ENCODE measurements at regions not wholly inside any gene's neighbourhood (a gene's known extent, or its start where the extent isn't known, plus 50 kb on each side); places are given as distances from the start of the nearest gene placed in this dataset.

DNA sequence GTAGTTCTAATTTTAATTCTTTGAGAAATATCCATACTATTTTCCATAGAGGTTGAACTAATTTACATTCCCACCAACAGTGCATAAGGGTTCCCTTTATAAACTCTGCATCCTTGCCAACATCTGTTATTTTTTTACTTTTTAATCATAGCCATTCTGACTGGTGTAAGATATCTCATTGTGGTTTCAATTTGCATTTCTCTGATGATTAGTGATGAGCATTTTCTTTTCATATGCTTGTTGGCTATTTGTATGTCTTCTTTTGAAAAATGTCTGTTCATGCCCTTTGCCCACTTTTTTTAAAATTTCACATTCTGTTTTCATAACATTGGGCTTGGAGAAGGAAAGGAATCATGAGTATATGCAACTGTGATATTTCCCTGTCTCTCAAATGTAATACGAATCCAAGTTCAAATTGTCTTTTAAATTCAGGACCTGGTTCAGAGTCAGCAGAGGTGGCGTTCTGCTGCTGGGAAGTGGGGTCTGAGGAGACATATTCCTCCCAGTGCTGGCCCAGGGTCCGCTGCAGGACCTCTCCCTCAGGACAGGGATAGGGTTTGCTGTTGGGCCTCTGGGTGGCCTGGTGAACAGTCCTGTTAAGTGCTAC, 81.2 kb upstream of the ETV6 start:
- Histone ChIP-seq H3K27ac (ENCODE audit: low read length) (no peak overlapping the region), H3K27me3 (ENCODE audit: control insufficient read depth, insufficient read depth, low read length) (no peaks in the 10 kb centered on the region), H3K36me3 (ENCODE audit: control insufficient read depth, insufficient read depth, low read length) (no peaks in the 10 kb centered on the region), H3K4me1 (ENCODE audit: control insufficient read depth, insufficient read depth, low read length) (no peaks in the 10 kb centered on the region), H3K4me3 (ENCODE audit: low read length) (no peak overlapping the region), H3K9me3 (ENCODE audit: control insufficient read depth, insufficient read depth, low read length) (no peaks in the 10 kb centered on the region)
- no CpG with 5 or more reads among the region's 3 CpGs for WGBS (ENCODE audit: insufficient coverage, insufficient read length)
- no peak for DNase-seq (ENCODE audit: low read depth, low spot score)

DNA sequence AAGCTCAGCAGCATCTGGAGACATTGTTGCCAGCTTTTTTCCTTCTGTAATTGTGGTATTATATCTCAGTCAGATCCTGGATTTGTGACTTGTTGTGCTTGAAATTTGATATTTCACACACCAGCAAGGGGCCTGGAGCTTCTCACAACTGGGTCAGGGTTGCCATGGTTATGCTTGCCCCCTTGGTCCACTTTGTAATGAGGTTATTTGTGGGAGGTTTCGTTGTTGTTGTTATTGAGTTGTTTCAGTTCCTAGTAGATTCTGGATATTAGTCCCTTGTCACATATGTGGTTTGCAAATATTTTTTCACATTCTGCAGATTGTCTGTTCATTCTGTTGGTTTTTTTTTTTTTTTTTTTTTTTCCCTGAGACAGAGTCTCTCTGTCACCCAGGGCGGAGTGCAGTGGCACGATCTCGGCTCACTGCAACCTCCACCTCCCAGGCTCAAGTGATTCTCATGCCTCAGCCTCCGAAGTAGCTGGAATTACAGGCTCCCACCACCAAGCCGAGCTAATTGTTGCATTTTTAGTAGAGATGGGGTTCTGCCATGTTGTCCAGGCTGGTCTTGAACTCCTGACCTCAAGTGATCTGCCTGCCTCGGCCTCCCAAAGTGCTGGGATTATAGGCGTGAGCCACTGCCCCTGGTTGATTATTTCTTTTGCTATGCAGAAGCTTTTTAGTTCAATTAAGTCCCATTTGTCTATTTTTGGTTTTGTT, 80.6 kb upstream of the ETV6 start:
- Histone ChIP-seq H3K9me3 (ENCODE audit: control insufficient read depth, insufficient read depth, low read length) (no peaks in the 10 kb centered on the region), H3K36me3 (ENCODE audit: control insufficient read depth, insufficient read depth, low read length) (no peaks in the 10 kb centered on the region), H3K27ac (ENCODE audit: low read length) (no peak overlapping the region), H3K27me3 (ENCODE audit: control insufficient read depth, insufficient read depth, low read length) (no peaks in the 10 kb centered on the region), H3K4me3 (ENCODE audit: low read length) (no peak overlapping the region), H3K4me1 (ENCODE audit: control insufficient read depth, insufficient read depth, low read length) (no peaks in the 10 kb centered on the region)
- WGBS (ENCODE audit: insufficient coverage, insufficient read length), result no CpG with 5 or more reads among the region's 8 CpGs
- no peak for DNase-seq (ENCODE audit: low read depth, low spot score)

DNA sequence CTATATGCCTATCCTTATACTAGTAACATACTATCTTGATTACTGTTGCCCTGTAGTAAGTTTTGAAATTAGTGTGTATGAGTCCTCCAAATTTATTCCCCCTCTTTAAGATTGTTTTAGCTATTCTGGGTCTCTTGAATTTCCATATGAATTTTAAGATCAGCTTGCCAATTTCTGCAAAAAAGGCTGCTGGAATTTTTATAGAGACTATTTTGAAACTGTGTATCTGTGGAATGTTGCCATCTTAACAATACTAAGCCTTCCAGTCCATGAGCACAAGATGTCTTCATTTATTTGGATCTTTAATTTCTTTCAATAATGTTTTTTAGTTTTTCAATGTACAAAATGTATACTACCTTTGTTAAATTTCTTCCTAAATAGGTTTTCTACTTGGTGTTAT, 79.8 kb upstream of the ETV6 start:
- no peaks in the 10 kb centered on the region for H3K9me3 ChIP-seq (ENCODE audit: control insufficient read depth, insufficient read depth, low read length)
- no peaks in the 10 kb centered on the region for H3K36me3 ChIP-seq (ENCODE audit: control insufficient read depth, insufficient read depth, low read length)
- no peaks in the 10 kb centered on the region for H3K4me1 ChIP-seq (ENCODE audit: control insufficient read depth, insufficient read depth, low read length)
- H3K4me3 ChIP-seq (ENCODE audit: low read length), result no peak overlapping the region
- H3K27me3 ChIP-seq (ENCODE audit: control insufficient read depth, insufficient read depth, low read length), result no peaks in the 10 kb centered on the region
- H3K27ac ChIP-seq (ENCODE audit: low read length), result no peak overlapping the region
- no peak for DNase-seq (ENCODE audit: low read depth, low spot score)

DNA sequence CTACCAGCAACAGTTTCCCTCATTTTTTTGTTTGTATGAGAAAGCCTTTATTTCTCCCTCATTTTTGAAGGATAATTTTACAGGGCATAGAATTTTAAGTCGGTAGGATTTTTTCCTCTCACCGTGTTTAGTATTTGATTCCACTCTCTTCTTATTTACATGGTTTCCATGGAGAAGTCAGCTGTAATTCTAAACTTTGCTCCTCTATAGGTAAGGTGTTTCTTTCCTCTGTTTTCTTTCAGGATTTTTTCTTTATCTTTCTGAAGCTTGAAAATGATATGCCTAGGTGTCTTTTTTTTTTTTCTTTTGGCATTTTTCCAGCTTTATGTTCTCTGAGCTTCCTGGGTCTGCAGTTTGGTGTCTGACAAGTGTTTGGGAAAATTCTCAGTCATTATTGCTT, 75.6 kb upstream of the ETV6 start:
- Histone ChIP-seq H3K36me3 (ENCODE audit: control insufficient read depth, insufficient read depth, low read length) (no peaks in the 10 kb centered on the region), H3K4me1 (ENCODE audit: control insufficient read depth, insufficient read depth, low read length) (no peaks in the 10 kb centered on the region), H3K27me3 (ENCODE audit: control insufficient read depth, insufficient read depth, low read length) (no peaks in the 10 kb centered on the region), H3K27ac (ENCODE audit: low read length) (no peak overlapping the region), H3K4me3 (ENCODE audit: low read length) (no peak overlapping the region), H3K9me3 (ENCODE audit: control insufficient read depth, insufficient read depth, low read length) (no peaks in the 10 kb centered on the region)
- DNase-seq (ENCODE audit: low read depth, low spot score), result no peak
- no CpG with 5 or more reads among the region's 2 CpGs for WGBS (ENCODE audit: insufficient coverage, insufficient read length)

DNA sequence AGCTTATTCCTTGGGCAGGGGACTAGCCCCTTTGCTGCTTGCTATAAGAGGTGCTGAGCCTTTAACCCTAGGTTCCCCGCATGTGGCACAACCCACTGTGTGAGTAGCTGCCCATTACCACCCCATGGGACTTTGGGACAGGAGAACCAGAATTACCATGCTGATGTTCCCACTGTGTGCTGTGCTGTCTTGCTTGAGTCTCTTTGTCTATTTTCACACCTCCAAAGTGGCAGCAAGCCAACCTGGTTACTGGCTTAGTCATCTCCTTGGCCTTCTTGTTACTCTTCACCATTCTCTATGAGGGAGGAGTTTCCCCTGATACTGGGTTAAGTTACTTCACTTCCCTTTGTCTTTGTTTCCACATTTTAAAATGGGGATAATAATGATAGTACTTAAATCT, 73.4 kb upstream of the ETV6 start:
- Histone ChIP-seq H3K9me3 (ENCODE audit: control insufficient read depth, insufficient read depth, low read length) (no peaks in the 10 kb centered on the region), H3K27ac (ENCODE audit: low read length) (no peak overlapping the region), H3K27me3 (ENCODE audit: control insufficient read depth, insufficient read depth, low read length) (no peaks in the 10 kb centered on the region), H3K36me3 (ENCODE audit: control insufficient read depth, insufficient read depth, low read length) (no peaks in the 10 kb centered on the region), H3K4me3 (ENCODE audit: low read length) (no peak overlapping the region), H3K4me1 (ENCODE audit: control insufficient read depth, insufficient read depth, low read length) (no peaks in the 10 kb centered on the region)
- DNase-seq (ENCODE audit: low read depth, low spot score), result no peak
- WGBS (ENCODE audit: insufficient coverage, insufficient read length), result no CpG with 5 or more reads among the region's 1 CpG

DNA sequence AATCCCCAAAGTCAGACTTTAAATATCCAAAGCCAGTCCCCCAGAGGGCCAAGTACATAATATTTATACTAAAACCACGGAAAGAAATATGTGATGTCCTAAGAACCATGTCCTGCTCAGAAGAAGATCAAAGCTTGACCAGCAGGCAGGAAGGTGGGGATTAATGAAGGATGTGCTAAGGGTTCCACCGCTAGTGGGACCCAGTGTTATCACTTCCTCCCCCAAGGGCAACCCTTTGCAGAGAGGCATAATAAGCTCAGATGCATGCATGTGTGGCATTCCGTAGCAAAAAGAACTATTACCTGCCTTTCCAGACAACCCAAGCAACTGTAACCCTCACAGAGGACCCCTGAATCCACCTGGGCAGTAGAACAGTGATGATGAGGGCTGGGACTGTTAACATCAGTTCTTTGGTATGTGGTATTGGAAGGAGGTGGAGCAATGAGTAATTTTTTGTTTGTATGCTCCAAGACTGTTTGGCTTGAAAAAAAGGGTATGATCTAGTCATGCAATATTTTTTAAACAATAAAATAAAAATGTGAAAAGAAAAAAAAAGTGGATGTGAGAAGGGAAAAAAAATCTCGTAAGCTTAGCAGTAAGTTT, 71.7 kb upstream of the ETV6 start:
- no peak overlapping the region for H3K4me3 ChIP-seq (ENCODE audit: low read length)
- no peak overlapping the region for H3K27ac ChIP-seq (ENCODE audit: low read length)
- H3K36me3 ChIP-seq (ENCODE audit: control insufficient read depth, insufficient read depth, low read length), result no peaks in the 10 kb centered on the region
- no peaks in the 10 kb centered on the region for H3K9me3 ChIP-seq (ENCODE audit: control insufficient read depth, insufficient read depth, low read length)
- H3K4me1 ChIP-seq (ENCODE audit: control insufficient read depth, insufficient read depth, low read length), result no peaks in the 10 kb centered on the region
- no peaks in the 10 kb centered on the region for H3K27me3 ChIP-seq (ENCODE audit: control insufficient read depth, insufficient read depth, low read length)
- DNase-seq (ENCODE audit: low read depth, low spot score), result no peak
- whole genome bisulfite sequencing (ENCODE audit: insufficient coverage, insufficient read length), result no CpG with 5 or more reads among the region's 4 CpGs

DNA sequence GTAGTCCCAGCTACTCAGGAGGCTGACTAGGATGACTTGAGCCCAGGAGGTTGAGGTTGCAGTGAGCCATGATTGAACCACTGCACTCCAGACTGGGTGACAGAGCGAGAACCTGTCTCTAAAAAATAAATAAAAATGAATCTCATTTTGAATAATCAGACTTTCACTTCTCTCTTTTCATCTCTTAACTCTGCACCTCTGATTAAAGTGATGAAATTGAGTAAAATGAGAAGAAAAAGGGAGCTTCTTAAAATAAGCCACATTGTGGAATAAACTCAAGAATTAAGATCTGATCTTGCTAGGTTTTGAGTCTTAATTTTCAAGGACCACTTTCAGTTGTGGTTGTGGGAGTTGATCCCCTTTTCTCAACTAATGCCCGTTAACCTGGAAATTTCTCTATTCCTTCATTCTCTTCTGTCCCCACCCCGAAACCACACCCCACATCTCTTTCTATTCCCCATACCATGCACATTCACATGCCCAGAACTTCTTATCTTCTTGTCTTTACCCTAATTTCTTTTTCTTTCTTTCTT, 70.9 kb upstream of the ETV6 start:
- no peak for DNase-seq (ENCODE audit: low read depth, low spot score)
- Histone ChIP-seq H3K4me1 (ENCODE audit: control insufficient read depth, insufficient read depth, low read length) (no peaks in the 10 kb centered on the region), H3K36me3 (ENCODE audit: control insufficient read depth, insufficient read depth, low read length) (no peaks in the 10 kb centered on the region), H3K9me3 (ENCODE audit: control insufficient read depth, insufficient read depth, low read length) (no peaks in the 10 kb centered on the region), H3K27me3 (ENCODE audit: control insufficient read depth, insufficient read depth, low read length) (no peaks in the 10 kb centered on the region), H3K27ac (ENCODE audit: low read length) (no peak overlapping the region), H3K4me3 (ENCODE audit: low read length) (no peak overlapping the region)
- whole genome bisulfite sequencing (ENCODE audit: insufficient coverage, insufficient read length), result 100% methylated on average over 1 of the region's 3 CpGs

DNA sequence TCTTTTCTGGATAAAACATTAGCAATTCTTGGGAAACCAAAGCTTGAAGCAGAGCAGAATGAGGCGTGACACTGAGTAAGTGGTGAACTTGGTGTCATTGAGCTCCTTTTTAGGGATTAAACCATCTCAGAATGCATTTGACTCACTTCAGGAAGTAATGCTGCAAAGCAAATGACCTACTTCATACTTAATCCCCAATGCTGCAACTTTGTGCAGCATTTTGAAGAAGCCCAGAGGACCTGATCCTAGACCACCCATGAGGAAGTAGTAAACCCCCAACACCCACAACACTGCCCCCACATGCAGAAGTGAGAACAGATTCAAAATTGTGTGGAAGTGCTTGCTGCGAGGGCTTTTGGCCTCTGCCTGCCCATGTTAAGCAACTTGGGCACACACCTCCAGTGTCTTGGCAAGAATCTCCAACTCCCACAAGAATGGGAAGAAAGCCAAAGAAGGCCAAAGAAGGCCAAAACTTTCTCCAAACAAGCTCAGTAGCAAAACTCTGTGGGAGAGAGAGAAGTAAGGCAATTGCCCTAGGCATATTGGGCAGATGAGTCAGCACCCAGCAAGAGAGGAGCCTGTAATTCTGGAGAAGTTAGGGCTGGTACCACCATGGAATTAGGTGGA, 69.2 kb upstream of the ETV6 start:
- Histone ChIP-seq H3K4me1 (ENCODE audit: control insufficient read depth, insufficient read depth, low read length) (no peaks in the 10 kb centered on the region), H3K36me3 (ENCODE audit: control insufficient read depth, insufficient read depth, low read length) (no peaks in the 10 kb centered on the region), H3K4me3 (ENCODE audit: low read length) (no peak overlapping the region), H3K27ac (ENCODE audit: low read length) (no peak overlapping the region), H3K9me3 (ENCODE audit: control insufficient read depth, insufficient read depth, low read length) (no peaks in the 10 kb centered on the region), H3K27me3 (ENCODE audit: control insufficient read depth, insufficient read depth, low read length) (no peaks in the 10 kb centered on the region)
- no peak for DNase-seq (ENCODE audit: low read depth, low spot score)
- WGBS (ENCODE audit: insufficient coverage, insufficient read length), result no CpG with 5 or more reads among the region's 2 CpGs

DNA sequence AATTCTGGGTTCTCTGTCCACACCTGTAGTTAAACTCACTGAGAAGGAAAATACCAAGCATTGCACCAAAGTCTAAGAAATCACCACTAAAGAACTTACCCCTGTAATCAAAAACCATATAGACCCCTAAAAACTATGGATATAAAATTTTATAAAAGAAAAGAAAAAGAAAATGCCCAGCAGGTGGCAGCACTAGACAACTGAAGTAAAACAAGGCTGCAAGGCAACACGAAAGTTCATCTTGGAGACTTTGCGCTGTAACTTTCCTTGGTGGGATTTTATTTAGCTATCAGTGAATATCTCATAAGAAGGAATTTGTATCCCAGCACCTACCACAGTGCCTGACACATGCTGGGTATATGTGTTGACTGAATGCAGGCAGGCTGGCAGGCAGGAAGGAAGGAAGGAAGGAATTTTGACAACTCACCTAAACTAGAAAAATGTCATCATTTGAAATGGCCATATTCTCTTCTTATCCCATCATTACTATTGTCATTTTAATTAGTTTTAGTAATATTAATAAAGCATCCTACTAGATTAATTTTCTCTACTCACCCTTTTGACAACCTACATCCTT, 68.2 kb upstream of the ETV6 start:
- WGBS (ENCODE audit: insufficient coverage, insufficient read length), result no CpG with 5 or more reads among the region's 2 CpGs
- no peak overlapping the region for H3K4me3 ChIP-seq (ENCODE audit: low read length)
- H3K4me1 ChIP-seq (ENCODE audit: control insufficient read depth, insufficient read depth, low read length), result no peaks in the 10 kb centered on the region
- H3K36me3 ChIP-seq (ENCODE audit: control insufficient read depth, insufficient read depth, low read length), result no peaks in the 10 kb centered on the region
- no peaks in the 10 kb centered on the region for H3K27me3 ChIP-seq (ENCODE audit: control insufficient read depth, insufficient read depth, low read length)
- peak; percentile 63 for DNase-seq (ENCODE audit: low read depth, low spot score)
- no peak overlapping the region for H3K27ac ChIP-seq (ENCODE audit: low read length)
- H3K9me3 ChIP-seq (ENCODE audit: control insufficient read depth, insufficient read depth, low read length), result no peaks in the 10 kb centered on the region

DNA sequence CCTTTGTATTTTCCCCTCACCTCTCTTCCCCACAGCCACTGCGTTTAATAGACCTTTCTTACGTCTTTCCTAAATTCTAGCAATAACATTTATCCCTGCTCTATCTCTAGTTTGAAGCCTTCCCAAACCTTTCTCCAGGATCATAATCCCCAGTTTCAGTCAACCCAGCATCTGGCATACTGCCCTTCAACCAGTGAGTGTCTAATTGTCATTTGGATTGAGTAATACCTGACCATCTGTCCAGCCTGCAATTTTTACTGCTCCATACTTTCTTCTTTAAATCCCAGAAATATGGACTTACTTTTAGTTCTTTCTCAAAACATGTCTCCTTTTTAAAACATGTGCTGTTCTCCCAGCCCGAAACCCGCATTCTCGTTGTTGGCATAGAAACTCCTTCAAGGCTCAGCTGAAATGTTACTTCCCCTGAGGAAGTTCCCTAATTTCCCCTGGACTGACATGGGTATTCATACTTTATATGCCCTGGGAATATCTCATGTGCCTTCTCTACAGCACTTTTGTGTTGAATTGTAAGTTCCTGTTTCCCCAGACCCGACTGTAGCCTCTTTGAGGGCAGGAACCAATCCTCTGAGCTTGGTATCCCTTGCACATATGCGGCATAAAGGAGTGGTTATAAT, 65.1 kb upstream of the ETV6 start:
- no peak for DNase-seq (ENCODE audit: low read depth, low spot score)
- Histone ChIP-seq H3K36me3 (ENCODE audit: control insufficient read depth, insufficient read depth, low read length) (no peaks in the 10 kb centered on the region), H3K27ac (ENCODE audit: low read length) (no peak overlapping the region), H3K4me1 (ENCODE audit: control insufficient read depth, insufficient read depth, low read length) (no peaks in the 10 kb centered on the region), H3K27me3 (ENCODE audit: control insufficient read depth, insufficient read depth, low read length) (no peaks in the 10 kb centered on the region), H3K9me3 (ENCODE audit: control insufficient read depth, insufficient read depth, low read length) (no peaks in the 10 kb centered on the region), H3K4me3 (ENCODE audit: low read length) (no peak overlapping the region)
- WGBS (ENCODE audit: insufficient coverage, insufficient read length), result no CpG with 5 or more reads among the region's 7 CpGs

Measured in iPS DF 6.9 (cell line).